ENCODE measurements at regions not wholly inside any gene's neighbourhood (a gene's known extent, or its start where the extent isn't known, plus 50 kb on each side); places are given as distances from the start of the nearest gene placed in this dataset.

DNA sequence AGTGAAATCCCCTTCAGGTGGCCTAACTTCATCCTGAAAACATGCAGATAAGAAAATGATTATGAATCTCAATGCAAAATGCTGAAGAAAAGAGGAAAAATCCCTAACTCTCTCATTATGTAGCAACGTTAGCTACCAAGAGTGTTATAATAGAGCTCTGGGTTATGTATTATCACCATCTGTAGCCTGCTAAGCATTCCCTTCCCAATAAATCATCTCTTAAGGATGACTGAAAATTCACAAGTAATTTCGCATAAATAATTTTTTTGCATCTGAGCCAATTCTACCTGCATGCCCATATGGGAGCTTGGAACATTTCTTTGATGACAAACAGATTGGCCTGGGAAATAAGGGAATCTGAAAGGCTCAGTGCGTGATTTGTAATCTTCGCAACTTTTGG lies 216.1 kb downstream of the HTR7 start:
- TF ChIP-seq POLR2A (IDR thresholded peaks at IDR 0.05), result no peak
- TF ChIP-seq, protein P1, sequence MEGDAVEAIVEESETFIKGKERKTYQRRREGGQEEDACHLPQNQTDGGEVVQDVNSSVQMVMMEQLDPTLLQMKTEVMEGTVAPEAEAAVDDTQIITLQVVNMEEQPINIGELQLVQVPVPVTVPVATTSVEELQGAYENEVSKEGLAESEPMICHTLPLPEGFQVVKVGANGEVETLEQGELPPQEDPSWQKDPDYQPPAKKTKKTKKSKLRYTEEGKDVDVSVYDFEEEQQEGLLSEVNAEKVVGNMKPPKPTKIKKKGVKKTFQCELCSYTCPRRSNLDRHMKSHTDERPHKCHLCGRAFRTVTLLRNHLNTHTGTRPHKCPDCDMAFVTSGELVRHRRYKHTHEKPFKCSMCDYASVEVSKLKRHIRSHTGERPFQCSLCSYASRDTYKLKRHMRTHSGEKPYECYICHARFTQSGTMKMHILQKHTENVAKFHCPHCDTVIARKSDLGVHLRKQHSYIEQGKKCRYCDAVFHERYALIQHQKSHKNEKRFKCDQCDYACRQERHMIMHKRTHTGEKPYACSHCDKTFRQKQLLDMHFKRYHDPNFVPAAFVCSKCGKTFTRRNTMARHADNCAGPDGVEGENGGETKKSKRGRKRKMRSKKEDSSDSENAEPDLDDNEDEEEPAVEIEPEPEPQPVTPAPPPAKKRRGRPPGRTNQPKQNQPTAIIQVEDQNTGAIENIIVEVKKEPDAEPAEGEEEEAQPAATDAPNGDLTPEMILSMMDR (IDR thresholded peaks at IDR 0.05), result no peak

Data from adrenal gland (tissue), 5 donors.